Peyer's patch (tissue), 4 donors: ENCODE measurements at regions not wholly inside any gene's neighbourhood (a gene's known extent, or its start where the extent isn't known, plus 50 kb on each side); places are given as distances from the start of the nearest gene placed in this dataset.

Source experiments
- POLR2A ChIP-seq, 2 donors: fragments of 450-650 bp; IDR thresholded peaks; one replicate each; pipeline ENCODE4 v1.5.1; 2017; ENCODE audit warnings: antibody characterized with exemption in 2 of 2, mild to moderate bottlenecking in 2 of 2, moderate library complexity in 2 of 2
- TF ChIP-seq, protein P1 (sequence below), 6 experiments: fragments of 450-650 bp in 4 of 6; fragments of 200-600 bp in 2 of 6; sonication (generic) in 1 of 6; IDR thresholded peaks; one replicate each; pipeline ENCODE4 v1.5.1; 2017 to 2019; ENCODE audit warnings: antibody characterized with exemption in 6 of 6, mild to moderate bottlenecking in 3 of 6, moderate library complexity in 1 of 6

GRCh38 chr4:37522996-37523395 lies 163.2 kb downstream of the RELL1 start:
- TF ChIP-seq, protein P1, sequence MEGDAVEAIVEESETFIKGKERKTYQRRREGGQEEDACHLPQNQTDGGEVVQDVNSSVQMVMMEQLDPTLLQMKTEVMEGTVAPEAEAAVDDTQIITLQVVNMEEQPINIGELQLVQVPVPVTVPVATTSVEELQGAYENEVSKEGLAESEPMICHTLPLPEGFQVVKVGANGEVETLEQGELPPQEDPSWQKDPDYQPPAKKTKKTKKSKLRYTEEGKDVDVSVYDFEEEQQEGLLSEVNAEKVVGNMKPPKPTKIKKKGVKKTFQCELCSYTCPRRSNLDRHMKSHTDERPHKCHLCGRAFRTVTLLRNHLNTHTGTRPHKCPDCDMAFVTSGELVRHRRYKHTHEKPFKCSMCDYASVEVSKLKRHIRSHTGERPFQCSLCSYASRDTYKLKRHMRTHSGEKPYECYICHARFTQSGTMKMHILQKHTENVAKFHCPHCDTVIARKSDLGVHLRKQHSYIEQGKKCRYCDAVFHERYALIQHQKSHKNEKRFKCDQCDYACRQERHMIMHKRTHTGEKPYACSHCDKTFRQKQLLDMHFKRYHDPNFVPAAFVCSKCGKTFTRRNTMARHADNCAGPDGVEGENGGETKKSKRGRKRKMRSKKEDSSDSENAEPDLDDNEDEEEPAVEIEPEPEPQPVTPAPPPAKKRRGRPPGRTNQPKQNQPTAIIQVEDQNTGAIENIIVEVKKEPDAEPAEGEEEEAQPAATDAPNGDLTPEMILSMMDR (IDR thresholded peaks at IDR 0.05) = no peak
- no peak for TF ChIP-seq POLR2A (IDR thresholded peaks at IDR 0.05)
